HEK293T (cell line): ENCODE measurements at regions not wholly inside any gene's neighbourhood (a gene's known extent, or its start where the extent isn't known, plus 50 kb on each side); places are given as distances from the start of the nearest gene placed in this dataset.

Source experiments
- CTCF ChIA-PET: fragments of 350-600 bp; formaldehyde crosslinking; extraction: SDS; loops from one replicate; lab custom pipeline; 2021; ENCODE audit warnings: antibody characterized with exemption, inconsistent platforms; lab: Yijun Ruan, JAX
- POLR2A ChIA-PET: fragments of 350-600 bp; formaldehyde crosslinking; extraction: SDS; loops from one replicate; lab custom pipeline; 2020; ENCODE audit warnings: antibody characterized with exemption, inconsistent platforms; lab: Yijun Ruan, JAX
- DNase-seq: peaks from one replicate; pipeline ENCODE4 v3.0.0; 2012; ENCODE audit warnings: mixed read lengths; ENCODE audit errors: extremely low spot score
- ARNT ChIP-seq: fragments of 450-650 bp; IDR thresholded peaks from 2 replicates; pipeline ENCODE4 v1.6.1; 2017; ENCODE audit warnings: mild to moderate bottlenecking
- BHLHE40 ChIP-seq: fragments of 450-650 bp; IDR thresholded peaks from 2 replicates; pipeline ENCODE4 v1.6.1; 2016; ENCODE audit warnings: mild to moderate bottlenecking, moderate library complexity, borderline replicate concordance
- CTBP1 ChIP-seq: fragments of 450-650 bp; IDR thresholded peaks from 2 replicates; pipeline ENCODE4 v1.6.1; 2016; ENCODE audit warnings: borderline replicate concordance
- ELF4 ChIP-seq: fragments of 450-650 bp; IDR thresholded peaks from 2 replicates; pipeline ENCODE4 v1.6.1; 2017; ENCODE audit warnings: antibody characterized with exemption
- FOXA1 ChIP-seq: fragments of 450-650 bp; IDR thresholded peaks from 2 replicates; pipeline ENCODE4 v1.6.1; 2016; ENCODE audit warnings: mild to moderate bottlenecking
- FOXK2 ChIP-seq: fragments of 450-650 bp; IDR thresholded peaks from 2 replicates; pipeline ENCODE4 v1.6.1; 2016; ENCODE audit warnings: mild to moderate bottlenecking
- FOXM1 ChIP-seq: fragments of 450-650 bp; IDR thresholded peaks from 2 replicates; pipeline ENCODE4 v1.6.1; 2017; ENCODE audit warnings: mild to moderate bottlenecking, borderline replicate concordance
- HDGF ChIP-seq: fragments of 450-650 bp; IDR thresholded peaks from 2 replicates; pipeline ENCODE4 v1.6.1; 2017; ENCODE audit warnings: antibody characterized with exemption, borderline replicate concordance
- L3MBTL2 ChIP-seq: fragments of 450-650 bp; conservative IDR thresholded peaks from 2 replicates; pipeline ENCODE4 v1.6.1; 2016; ENCODE audit warnings: mild to moderate bottlenecking
- LEF1 ChIP-seq: fragments of 450-650 bp; IDR thresholded peaks from 2 replicates; pipeline ENCODE4 v1.6.1; 2017; ENCODE audit warnings: mild to moderate bottlenecking, borderline replicate concordance
- NFRKB ChIP-seq: fragments of 450-650 bp; IDR thresholded peaks from 2 replicates; pipeline ENCODE4 v1.6.1; 2016; ENCODE audit warnings: mild to moderate bottlenecking, moderate library complexity
- SP1 ChIP-seq: fragments of 450-650 bp; IDR thresholded peaks from 2 replicates; pipeline ENCODE4 v1.6.1; 2017
- SUZ12 ChIP-seq: fragments of 450-650 bp; IDR thresholded peaks from 2 replicates; pipeline ENCODE4 v1.6.1; 2016; ENCODE audit warnings: mild to moderate bottlenecking
- TARDBP ChIP-seq: fragments of 450-650 bp; IDR thresholded peaks from 2 replicates; pipeline ENCODE4 v1.6.1; 2016
- ZNF384 ChIP-seq: fragments of 450-650 bp; IDR thresholded peaks from 2 replicates; pipeline ENCODE4 v1.6.1; 2016
- TF ChIP-seq, protein P1 (sequence below): fragments of 450-650 bp; IDR thresholded peaks from 2 replicates; pipeline ENCODE4 v1.6.1; 2016

GRCh38 chr16:47995354-47995753 lies 160.4 kb downstream of the ABCC12 start:
- ChIA-PET POLR2A (no interaction called here), CTCF (no interaction called here)

GRCh38 chr16:47991491-47991890 lies 164.3 kb downstream of the ABCC12 start:
- ChIA-PET CTCF (no interaction called here), POLR2A (no interaction called here)
- no peak for DNase-seq
- TF ChIP-seq CTBP1, result no peak
- TF ChIP-seq BHLHE40, result no peak
- no peak for TF ChIP-seq LEF1
- TF ChIP-seq TARDBP, result no peak
- no peak for TF ChIP-seq ELF4
- no peak for TF ChIP-seq FOXM1
- TF ChIP-seq FOXK2, result no peak
- TF ChIP-seq SUZ12, result no peak
- no peak for TF ChIP-seq FOXA1
- TF ChIP-seq ARNT, result no peak
- TF ChIP-seq, protein P1, sequence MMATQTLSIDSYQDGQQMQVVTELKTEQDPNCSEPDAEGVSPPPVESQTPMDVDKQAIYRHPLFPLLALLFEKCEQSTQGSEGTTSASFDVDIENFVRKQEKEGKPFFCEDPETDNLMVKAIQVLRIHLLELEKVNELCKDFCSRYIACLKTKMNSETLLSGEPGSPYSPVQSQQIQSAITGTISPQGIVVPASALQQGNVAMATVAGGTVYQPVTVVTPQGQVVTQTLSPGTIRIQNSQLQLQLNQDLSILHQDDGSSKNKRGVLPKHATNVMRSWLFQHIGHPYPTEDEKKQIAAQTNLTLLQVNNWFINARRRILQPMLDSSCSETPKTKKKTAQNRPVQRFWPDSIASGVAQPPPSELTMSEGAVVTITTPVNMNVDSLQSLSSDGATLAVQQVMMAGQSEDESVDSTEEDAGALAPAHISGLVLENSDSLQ, result no peak
- no peak for TF ChIP-seq L3MBTL2
- TF ChIP-seq ZNF384, result no peak
- TF ChIP-seq NFRKB, result no peak
- no peak for TF ChIP-seq HDGF
- no peak for TF ChIP-seq SP1

More at GRCh38 chr16:47995354-47995753, 160.4 kb downstream of the ABCC12 start:
- TF ChIP-seq SP1, result no peak
- TF ChIP-seq FOXK2, result no peak
- no peak for TF ChIP-seq ELF4
- no peak for DNase-seq

DNA sequence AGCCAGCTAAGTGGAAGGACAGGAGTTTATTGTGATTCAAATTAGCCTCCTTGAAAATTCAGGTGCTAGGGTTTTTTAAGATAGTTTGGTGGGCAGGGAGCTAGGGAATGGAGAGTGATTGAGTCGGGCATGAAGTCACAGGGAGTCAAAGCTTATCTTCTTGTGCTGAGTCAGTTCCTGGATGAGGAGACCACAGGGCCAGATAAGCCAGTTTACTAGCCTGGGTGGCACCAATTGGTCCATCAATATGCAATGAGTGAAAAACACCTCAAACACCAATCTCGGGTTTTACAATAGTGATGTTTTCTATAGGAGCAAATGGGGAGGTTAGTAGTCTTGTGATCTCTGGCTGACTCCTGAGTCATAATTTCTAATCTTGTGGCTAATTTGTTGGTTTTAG lies 165.1 kb downstream of the ABCC12 start:
- POLR2A ChIA-PET, result interaction anchor here (0.6 kb wide), 1 partner anchor 53 kb away, joined by 3 read pairs; no protein-coding TSS in a partner anchor
- DNase-seq, result no peak
- TF ChIP-seq ZNF384, result no peak
- no peak for TF ChIP-seq CTBP1
- no peak for TF ChIP-seq ELF4
- TF ChIP-seq FOXK2, result no peak
- no peak for TF ChIP-seq SUZ12
- no peak for TF ChIP-seq TARDBP
- TF ChIP-seq HDGF, result no peak
- no peak for TF ChIP-seq FOXM1
- no peak for TF ChIP-seq ARNT
- TF ChIP-seq LEF1, result no peak
- TF ChIP-seq, protein P1, result no peak
- TF ChIP-seq NFRKB, result no peak
- TF ChIP-seq BHLHE40, result no peak
- no peak for TF ChIP-seq L3MBTL2
- no peak for TF ChIP-seq FOXA1
- no peak for TF ChIP-seq SP1
- CTCF ChIA-PET, result no interaction called here

DNA sequence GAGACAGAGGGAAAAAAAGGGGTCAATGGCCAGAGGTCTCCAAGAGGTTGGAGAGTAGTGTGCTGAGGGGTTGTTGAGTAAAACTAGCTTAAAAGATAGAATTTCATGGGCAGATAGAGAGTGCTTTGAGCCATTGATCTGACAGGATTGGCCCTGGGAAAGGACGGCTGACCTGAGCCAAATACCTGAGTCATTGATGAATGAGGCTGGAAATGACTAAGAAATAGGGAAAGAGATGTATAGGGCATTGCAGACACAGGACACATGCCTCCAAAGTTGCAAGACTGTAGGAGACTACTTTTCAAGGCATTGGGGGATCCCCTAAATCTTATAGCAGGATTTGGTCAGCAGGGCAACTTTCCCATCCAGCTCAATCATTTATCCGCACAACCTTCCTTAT lies 168.7 kb downstream of the ABCC12 start:
- ChIA-PET CTCF (no interaction called here), POLR2A (no interaction called here)
- TF ChIP-seq FOXK2, result no peak
- TF ChIP-seq NFRKB, result no peak
- no peak for TF ChIP-seq LEF1
- no peak for TF ChIP-seq BHLHE40
- TF ChIP-seq ELF4, result no peak
- no peak for TF ChIP-seq SP1
- no peak for TF ChIP-seq TARDBP
- TF ChIP-seq L3MBTL2, result no peak
- no peak for TF ChIP-seq HDGF
- no peak for TF ChIP-seq FOXM1
- DNase-seq, result no peak

- TF ChIP-seq FOXM1 (no peak), ARNT (no peak), SP1 (no peak), FOXA1 (no peak), SUZ12 (no peak), ZNF384 (no peak), ELF4 (no peak), CTBP1 (no peak), BHLHE40 (no peak), FOXK2 (no peak), TARDBP (no peak), L3MBTL2 (no peak)
- TF ChIP-seq, protein P1, result no peak
These were observed 169.8 kb downstream of the ABCC12 start for GRCh38 chr16:47986031-47986430.

GRCh38 chr16:47984669-47985068 lies 171.1 kb downstream of the ABCC12 start:
- TF ChIP-seq ELF4 (no peak), L3MBTL2 (no peak), NFRKB (no peak), SP1 (no peak), ARNT (no peak), SUZ12 (no peak), CTBP1 (no peak), FOXA1 (no peak), FOXK2 (no peak)
- CTCF ChIA-PET, result no interaction called here

More at GRCh38 chr16:47986031-47986430, 169.8 kb downstream of the ABCC12 start:
- POLR2A ChIA-PET, result no interaction called here
- no peak for DNase-seq
- CTCF ChIA-PET, result no interaction called here

More at GRCh38 chr16:47984669-47985068, 171.1 kb downstream of the ABCC12 start:
- no peak for DNase-seq
- POLR2A ChIA-PET, result no interaction called here
